Stimulated activated CD8-positive, alpha-beta memory T cell treated with anti-CD3 and anti-CD28 coated beads, Interleukin-4, amount 100 ng/mL, for 4 hours (primary cell): ENCODE measurements at regions not wholly inside any gene's neighbourhood (a gene's known extent, or its start where the extent isn't known, plus 50 kb on each side); places are given as distances from the start of the nearest gene placed in this dataset.
"Not testable (repeated sequence)": the region's sequence is repeated elsewhere in the genome, so short reads cannot be mapped to it uniquely, and the experiment has no call there.

Experiments used
- DNase-seq, 2 donors: peaks; one replicate each; pipeline ENCODE4 v3.0.0-alpha.2; 2020; ENCODE audit warnings: low read depth in 2 of 2, low spot score in 1 of 2

DNA sequence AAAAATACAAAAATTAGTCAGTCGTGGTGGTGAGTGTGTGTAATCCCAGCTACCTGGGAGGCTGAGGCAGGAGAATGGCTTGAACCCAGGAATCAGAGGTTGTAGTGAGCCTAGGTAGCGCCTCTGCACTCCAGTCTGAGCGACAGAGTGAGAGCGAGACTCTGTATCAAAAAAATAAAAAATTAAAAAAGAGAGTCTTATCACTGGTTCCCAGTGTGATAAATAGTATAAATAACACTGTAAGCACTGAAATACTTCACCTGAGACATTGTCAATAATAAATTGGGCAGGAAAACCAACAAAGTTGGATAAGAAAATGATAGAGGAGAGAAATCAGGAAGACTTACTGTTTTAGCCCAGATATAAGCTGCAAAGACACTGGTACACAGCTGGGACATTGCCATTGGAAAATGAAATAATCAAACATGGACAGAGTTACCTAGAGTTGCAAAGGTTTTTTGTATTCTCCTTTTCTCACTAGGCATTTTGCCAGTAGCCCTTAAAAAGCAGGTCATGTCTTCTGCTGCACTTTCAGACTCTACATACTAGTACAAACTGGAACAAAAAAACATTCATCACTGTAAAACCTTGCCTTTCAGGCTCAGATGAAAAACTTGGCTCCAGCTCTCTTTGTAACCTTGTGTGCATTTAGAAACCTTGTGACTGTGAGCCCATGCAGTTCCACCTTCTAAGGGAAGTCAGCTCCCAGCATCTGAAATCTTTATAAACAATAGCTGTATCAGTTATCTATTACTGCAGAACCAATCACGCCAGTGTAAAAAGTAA lies 55.0 kb upstream of the PPP1R2C start:
- DNase-seq = no peak

DNA sequence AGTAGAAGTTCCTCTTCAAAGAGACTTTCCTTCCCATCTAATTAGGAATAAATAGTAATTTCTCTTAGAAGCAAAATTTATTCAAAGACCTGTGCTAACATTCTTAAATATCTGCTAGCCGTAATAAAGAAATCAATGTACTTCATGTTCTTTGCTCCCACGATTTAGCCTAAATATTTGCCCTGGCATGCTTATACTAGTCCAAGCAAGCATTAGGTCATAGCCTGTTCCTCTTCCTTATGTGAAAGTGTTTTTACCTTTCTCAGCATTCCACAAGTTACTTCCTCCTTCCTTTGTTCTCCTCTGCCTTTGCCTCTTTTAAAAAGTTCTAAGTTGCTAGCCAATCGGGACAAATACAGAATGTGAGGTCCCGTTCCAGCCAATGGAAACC lies 55.6 kb upstream of the PPP1R2C start:
- DNase-seq = not testable (repeated sequence)

DNA sequence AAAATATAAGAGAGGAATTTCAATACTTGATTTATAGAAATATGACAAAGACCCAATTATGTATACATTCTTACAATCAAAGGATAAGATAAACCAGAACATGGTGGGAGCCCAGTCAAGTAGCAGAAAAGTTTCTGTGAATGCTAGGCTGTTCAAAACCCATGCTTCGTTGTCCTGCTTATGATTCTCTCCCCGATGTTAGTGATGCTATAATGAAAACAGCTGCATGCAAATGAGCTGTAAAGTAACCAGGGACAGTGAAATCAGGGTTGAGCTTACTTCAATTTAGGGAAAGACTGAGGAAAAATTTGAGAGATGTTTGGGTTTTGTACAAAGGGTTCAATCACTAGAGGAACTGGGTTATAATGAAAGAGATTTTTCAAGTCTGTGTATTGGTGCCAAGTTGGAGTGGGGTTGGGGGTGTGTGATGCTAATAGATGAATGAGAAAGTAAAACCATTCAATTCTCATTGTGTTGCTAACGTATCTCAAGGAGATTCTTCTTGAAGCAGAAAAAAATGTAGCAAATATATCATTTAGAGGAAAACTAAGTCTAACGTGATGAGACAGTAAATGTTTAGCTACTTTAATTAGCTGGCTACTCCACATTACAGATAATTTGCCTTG lies 59.3 kb upstream of the PPP1R2C start:
- no peak for DNase-seq

DNA sequence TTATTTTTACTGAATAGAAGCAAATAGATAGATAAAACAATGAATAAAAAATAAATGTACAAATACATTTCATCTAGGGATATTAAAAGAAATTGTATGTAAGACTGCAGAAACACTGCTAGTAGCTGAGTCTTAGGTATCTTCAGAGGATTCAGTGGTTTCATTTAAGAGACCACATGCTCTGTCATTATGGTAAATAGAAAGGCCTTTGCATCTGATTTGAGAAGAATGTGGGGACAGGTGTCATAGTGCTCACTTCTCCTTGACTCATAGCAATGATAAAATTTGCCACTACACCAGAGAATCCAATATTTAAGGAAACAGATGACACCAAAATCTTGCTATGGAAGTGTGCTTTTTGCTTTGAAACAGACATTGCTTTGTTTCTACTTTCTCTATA lies 59.8 kb upstream of the PPP1R2C start:
- no peak for DNase-seq

DNA sequence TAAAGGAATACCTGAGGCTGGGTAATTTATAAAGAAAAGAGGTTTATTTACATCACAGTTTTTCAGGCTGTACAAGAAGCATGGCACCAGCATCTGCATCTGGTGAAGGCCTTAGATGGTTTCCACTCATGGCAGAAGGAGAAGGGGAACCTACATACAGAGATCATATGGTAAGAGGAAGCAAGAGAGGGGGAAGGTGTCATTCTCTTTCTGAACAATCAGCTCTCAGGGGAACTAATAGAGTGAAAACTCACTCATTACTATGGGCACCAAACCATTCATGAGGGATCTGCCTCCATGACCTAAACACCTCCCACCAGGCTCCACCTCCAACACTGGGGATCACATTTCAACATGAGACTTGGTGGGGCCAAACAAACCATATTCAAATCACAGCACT lies 61.7 kb upstream of the PPP1R2C start:
- DNase-seq = no peak

DNA sequence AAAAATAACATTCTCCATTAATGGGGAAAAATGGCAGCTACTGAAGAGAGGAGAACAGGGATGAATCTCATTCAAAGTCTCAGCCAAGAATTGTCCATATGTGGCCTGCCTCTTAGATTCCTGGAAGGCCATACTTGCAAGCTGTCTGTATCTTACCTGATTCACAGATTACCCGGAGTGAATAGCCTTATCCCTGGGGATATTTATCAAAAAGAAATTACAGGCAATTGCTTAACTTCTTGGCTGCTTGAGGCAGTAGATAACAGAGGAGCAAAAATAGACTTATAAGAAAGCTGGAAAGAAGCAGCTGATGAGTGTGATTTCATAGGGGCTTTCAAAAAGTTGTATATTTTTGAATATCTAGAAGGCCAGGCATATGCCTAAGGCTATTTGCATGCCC lies 68.8 kb upstream of the PPP1R2C start:
- no peak for DNase-seq

DNA sequence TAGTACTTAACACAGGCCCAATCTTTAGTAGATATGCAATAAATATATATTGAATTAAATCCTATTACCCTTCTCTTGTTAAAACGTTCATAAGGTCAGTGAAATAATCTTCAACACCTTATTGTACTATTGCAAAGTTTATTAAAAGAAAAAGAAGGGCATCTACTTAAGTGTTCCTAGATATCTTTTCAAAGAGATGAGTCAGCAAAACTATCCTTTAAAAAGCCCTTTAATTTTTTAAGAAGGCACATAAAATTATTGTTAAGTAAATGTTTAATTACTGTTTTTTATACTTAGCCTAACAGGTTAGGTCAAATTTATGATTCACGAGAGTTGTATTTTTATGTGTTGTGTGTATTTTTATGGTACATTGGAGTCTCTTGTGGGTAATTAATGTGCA lies 77.3 kb upstream of the PPP1R2C start:
- DNase-seq = no peak

DNA sequence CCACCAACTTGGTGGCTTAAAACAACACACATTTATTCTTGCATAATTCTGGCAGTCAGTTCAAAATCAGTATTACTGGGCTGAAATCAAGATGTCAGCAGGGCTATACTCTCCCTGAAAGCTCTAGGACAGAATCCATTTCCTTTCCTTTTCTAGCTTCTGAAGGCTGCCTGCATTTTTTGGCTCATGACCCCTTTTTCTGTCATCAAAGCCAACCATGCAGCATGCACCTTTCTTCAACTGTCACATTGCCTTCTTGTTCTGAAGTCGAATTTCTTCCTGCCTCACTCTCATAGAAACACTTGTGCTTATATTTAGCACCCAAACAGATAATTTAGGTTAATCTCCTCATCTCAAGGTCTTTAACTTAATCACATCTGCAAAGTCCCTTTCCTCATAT lies 79.8 kb upstream of the PPP1R2C start:
- DNase-seq = no peak

DNA sequence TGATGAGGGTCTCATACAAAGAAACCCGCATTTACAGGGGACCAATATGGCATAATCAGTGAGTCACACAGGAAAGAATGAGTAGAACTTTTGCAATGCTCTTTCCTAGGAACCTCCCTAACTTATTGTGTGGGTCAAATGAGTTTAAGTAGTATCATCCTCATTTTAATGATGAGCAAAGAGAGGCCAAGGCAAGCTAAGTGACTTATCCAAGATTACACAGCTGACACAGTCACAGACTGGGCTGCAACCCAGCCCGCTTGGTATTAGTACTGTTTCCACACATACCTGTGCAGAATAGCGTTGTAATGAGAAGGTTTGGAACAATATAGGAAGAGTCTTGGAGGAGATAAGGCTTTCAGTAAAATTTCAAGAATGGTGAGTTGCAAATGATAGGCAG lies 91.0 kb upstream of the PPP1R2C start:
- DNase-seq = no peak

DNA sequence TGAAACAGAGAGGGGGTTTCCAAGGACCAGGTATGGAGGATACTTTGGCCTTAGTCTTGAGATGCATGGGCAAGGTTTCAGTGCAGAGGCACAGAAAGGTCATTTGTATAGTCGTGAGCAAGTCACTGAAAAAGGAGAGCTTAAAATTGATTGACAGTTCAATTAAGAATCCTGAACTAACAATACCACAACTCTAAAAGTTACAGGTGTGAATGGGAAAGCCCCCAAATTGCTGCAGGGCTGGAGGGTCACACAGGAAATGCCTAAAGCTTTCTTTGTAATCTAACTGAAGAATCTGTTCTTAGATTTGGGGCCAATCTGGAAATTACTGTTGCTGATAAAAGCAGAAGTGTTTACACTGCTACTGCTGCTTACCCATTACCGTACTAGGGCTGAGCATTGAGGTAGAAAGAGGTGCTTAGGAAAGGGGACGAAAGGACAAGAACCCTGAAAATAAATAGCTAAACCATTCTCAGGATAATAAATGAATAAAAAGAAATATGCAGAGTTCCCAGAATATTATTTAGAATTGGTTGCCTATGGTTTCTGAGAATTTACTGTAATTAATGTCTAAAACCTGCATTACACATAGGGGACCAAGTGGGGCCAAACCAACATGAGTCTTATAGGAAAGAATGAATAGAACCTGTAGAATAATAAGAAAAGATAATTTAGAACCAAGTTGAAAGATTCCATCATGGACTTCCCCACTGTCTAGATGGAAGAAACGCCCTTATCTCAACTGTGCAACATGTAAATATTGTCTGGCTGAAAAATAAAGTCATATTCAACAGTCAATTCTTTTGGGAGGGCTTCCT lies 91.9 kb upstream of the PPP1R2C start:
- no peak for DNase-seq

DNA sequence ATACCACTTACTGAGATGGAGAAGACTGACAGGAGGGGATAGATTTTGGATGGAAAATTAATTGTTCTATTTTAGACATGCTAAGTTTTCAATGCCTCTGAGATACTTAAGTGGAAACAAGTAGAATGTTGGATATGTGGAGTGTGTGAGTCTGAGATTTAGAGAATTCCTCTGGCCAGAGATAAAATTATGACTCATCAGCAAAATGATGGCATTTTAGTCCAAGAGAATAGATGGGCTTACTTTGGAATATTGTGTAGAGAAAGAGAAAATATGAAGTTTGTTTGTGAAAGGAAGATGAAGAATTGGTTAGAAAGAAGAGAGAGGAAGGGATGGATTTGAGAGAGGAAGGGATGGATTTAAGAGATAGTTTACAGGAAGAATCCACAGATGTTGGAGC lies 108.6 kb upstream of the PPP1R2C start:
- no peak for DNase-seq

DNA sequence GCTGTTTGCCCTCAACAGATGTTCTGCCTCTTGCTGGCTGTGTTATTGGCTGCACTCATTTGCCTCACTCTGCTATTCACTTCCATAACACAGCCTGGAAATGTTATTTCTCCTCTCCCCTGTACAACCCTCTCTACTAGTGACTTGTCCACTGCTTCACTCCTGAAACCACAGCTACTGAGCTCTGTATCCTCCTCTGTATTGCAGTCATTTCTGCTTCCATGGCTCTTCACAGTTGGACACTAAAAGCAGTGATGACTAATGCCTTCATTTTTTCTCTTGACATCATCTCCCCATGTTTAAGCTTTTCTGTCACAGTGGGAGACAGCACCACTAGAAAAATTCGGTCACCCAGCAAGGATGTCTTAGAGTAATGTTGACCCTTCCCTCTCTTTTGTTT lies 123.0 kb upstream of the PPP1R2C start:
- DNase-seq = no peak

DNA sequence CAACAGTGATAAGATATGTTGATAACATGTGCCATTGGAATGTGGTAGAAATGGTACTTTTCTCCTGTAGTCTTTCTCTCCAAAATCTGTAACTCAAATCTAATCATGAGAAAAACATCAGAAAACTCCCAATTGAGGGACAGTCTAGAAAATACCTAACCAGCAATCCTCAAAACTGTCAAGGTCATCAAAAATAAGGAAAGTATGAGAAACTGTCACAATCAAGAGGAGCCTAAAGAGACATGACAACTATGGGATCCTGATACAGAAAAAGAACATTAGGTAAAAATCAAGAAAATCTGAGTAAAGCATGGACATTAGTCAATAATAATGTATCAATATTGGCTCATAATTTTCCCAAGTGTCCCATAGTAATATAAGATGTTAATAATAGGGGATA lies 124.5 kb upstream of the PPP1R2C start:
- DNase-seq = no peak

DNA sequence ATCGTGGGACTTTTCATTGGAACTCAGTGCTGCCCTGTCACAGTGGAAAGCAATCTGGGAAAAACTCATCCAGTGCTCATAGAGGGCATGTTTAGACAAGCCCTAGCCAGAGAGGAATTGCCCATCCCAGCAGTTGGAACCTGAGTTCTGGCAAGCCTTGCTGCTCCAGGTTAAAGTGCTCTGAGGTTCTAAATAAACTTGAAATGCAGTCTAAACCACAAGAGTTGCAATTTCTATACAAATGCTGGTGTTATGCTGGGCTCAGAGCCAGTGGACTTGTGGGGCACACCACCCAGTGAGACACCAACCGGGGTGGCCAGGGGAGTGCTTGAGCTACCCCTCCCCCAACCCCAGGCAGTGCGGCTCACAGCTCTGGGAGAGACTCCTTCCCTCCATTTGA lies 142.8 kb upstream of the PPP1R2C start:
- DNase-seq = no peak

DNA sequence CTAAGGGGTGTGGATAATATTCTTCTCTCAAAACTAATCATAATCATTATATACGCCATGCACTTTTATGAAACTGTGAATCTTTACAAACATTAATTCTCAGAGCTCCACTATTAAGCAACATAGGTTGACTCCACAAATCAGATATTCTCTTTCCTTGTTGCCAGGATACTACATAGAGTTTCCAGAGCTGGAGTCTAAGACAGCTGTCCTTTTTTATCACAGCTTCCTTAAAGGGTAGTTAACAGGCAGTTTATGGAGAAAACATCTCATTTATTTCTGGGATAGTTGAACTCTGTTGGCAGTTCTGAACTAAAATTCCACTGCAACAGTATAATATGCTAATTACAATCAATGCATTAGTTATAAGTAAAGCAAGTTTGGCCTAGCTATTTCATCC lies 152.1 kb upstream of the PPP1R2C start:
- DNase-seq = no peak

DNA sequence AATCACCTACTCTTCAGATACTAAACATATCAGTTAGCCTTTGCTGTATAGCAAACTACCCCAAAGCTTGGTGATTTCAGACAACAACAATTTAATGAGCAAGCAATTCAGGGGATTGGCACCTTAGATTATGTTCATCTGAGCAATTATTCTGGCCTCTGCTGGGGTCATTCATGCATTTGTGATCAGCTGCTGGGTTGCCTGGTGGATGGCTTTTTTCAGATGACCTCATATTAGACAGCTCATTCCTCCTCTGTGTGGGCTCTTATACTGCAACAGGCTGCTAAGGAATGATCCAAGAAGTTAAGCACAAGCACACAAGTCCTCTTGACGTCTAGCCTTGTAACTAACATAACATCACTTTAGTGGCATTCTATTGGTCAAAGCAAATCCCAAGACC lies 153.0 kb upstream of the PPP1R2C start:
- DNase-seq = no peak

DNA sequence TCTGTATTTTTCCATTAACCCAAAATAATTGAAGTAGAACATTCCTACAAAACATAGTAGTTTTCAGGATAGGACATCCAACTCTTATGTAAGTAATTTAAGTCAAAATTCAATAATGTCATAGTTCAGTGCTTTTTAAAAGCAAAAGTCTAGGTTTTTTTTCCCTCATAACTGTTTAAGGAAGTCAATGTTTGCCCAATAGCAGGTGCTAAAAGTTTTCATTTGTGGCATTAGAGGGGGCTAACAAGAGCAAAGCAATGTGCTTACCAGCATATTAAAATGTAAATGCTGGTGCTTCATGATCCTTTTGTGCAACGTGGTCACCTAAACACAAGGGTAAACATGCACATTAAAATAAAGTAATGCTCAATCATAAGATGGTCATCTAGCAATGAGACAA lies 155.2 kb upstream of the PPP1R2C start:
- no peak for DNase-seq

DNA sequence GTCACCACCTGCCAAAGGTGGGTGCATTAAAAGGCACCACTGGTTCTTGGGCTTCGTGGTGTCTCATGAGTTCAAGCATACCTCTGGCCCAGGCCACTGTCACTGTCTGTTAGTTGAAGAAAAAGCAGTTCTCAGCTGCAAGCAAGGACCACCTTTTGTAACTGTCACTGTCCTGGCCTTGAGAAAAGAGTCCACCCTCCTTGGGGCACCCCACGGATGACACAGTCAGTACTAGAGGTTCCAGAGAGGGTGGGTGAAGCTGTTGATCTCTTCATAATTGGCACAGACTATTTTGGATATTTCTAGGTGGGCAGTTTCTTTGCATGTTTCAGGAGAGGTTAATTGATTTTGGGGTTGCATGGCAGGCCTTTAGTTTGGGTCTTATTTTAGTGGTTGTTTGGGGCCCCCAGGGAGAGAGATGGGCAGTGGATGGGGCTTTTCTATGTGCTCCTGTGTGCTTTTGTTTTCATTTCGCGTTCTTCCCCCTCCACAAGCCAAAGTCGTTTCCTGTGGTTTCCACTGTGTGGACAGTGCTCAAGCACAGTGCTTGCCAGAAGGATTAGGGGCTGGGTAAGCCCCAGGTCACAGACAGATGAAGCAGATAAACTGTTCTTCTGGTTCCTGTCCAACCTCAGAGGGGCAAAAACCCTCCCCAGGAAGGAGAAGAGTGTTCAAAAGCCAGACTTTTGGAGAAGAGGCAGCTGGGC lies 156.2 kb upstream of the PPP1R2C start:
- DNase-seq = no peak

DNA sequence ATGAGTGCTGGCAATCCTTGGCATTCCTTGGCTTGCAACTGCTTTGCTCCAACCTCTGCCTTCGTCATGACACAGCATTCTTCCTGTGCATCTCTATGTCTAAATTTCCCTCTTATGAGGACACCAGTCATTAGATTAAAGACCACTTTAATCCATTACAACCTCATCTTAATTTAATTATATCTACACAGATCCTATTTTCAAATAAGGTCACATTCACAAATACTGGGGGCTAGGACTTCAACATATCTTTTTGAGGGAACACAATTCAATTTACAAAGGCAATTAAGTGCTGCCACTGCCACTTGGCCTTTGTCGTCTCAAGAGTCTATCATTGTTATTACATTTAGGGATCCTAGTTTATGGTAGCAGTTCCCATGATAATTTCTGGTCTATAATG lies 163.7 kb upstream of the PPP1R2C start:
- DNase-seq = no peak

DNA sequence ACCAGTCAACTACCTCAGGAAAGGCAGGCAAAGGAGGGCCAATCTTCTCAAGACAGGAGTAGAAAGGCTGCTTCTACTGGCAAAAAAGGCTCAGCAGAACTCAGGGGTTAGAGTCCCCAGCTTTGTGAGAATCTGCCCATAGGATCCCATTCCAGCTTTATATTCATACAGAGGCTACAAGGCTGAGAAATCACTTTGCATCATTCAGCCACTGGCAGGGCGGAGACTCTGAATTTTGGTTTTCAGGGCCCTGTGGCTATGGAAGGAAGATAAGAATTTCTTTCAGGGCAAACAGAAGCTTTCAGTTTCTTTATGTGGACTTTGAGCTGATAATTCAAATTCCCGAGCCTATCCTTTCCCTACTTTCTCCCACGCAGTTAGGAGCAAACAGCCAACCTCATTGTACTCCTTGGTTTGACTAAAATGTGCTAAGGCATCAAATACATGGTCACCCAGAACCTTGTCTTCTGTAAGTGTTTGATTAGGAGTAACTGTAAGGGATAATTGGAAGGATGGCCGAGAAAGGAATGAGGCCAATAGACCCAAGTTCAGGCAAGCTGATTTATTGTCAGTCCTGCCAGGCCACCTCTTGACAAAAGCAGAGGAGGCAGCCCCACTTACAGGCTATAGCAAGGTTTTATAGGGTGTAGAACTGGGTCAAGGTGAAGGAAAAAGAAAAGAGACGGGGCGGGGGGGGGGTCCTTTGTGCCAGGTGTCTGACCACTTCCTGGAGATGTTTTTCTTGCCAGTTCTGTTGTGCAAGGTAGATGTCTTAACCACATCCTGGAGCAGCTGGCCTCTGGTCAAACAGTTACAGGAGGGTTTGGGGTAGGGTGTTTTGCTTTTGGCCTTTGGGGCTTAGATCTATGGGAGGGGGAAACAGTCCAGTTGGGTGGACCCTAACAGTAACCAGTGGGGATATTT lies 165.3 kb upstream of the PPP1R2C start:
- no peak for DNase-seq
